Right renal pelvis (tissue), 4 donors: ENCODE measurements at regions not wholly inside any gene's neighbourhood (a gene's known extent, or its start where the extent isn't known, plus 50 kb on each side); places are given as distances from the start of the nearest gene placed in this dataset.

Experiments
- DNase-seq, 4 donors: peaks; one replicate each; pipeline ENCODE4 v3.0.0-alpha.2; 2013; ENCODE audit warnings: low read depth in 4 of 4, low spot score in 3 of 4, missing footprints in 1 of 4

DNA sequence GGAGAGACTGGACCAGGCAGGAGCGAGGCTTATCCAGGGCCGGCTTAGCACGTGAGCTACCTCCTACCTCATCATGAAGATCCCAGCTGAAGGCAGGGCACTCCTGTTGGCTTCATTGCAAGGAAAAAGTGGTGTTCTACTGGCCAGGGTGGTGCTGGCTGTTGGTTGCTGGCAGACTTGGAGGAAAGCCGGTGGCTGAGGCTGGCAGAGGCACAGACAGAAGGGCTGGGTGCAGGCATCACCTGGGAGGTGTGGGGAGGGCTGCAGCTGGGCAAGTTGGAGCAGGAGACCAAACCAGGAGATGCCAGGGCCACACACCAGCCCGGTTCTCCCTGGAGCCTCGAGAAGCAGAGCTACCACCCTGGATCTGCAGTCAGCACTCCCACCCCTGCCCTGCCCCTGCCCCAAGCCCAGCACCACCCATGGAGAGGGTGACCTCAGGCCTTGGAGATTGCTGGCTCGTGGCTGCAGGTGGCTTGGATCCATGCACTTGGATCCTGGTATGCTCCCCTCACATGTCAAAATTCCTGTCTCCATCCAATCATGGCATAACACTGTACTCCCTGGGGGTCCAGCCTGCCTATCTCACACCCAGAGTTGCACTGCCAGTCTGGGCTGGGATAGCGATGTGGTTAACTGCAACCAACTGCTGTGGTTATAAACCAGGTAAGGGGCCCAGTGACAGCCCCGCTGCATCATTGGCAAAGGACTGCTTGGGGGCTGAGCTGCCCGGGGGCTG, 49.7 kb downstream of the GLI2 start:
- DNase-seq = no peak

DNA sequence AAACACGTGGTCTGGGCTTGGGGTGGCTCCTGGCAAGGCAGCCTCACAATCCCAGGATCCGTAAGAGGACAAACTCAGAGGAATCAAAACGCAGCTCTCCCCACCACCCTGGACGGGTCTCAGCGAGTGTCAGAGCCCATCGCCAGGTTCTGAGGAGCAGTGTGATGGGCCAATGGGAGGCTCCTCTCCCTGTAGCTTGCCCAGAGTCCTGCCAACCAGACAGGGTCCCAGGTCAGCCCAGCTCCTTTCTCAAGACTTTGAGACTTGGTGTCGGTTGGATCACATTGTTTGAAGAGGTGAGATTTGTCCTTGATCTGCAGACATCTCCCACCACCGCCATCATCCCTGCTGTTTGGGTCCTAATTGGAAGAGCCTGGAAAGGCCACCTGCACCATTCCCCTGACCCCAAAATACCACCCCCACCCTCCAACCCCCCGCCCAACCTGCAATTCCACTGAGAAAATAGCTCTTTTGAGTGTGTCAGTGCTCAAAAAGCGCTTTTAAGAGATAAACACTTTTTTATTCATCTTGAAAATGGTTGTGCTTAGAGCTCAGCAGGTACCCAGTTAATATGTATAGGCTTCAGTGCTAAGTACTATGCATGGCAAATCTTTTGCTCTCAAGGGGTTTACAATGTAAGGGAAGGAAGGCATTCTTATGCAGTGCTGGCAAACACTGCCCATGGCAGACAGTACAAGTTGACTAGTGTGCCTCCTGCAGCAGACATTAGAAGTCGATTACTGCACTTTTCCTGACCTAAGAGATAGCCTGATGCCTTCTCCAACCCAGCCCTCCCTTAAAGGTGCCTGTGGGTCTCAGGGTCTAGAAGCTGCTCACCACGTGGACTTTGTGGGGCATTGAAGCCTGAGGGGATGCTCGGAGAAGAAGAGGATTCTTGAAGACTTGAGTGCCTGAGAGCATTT, 50.6 kb downstream of the GLI2 start:
- DNase-seq = no peak

DNA sequence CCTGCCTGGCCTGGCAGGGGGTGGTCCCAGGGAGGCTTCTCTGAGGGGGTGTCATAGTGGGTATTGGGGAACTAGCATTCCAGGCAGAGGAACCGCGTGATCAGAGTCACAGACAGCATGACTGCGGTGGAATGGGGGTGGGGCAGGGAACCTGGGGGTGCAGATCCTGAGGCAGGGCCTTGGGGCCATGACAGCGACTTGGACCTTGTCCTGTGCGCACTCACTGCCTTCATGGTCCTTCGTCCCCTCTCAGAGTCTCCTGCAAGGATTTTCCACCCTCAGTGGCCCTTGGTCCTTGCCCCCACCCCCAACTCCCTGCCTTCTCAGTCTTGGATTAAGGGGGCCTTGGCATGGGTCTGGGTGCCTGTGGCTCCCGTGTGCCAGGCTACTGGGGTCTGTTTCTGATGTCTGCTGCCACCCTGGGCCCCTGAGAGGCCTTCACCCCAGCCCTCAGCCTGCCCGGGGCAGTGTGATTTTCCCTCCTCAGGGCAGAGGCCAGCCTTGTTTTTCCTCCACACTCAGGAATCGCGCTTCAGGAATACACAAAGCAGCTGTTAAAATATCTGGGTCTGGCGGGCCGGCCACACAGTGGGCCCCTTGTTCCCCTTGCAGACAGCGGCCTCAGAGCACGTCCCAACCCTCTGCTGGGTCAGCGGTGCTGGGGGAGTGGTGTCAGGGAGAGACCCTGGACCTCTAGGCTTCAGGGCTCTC, 51.6 kb downstream of the GLI2 start:
- no peak for DNase-seq

DNA sequence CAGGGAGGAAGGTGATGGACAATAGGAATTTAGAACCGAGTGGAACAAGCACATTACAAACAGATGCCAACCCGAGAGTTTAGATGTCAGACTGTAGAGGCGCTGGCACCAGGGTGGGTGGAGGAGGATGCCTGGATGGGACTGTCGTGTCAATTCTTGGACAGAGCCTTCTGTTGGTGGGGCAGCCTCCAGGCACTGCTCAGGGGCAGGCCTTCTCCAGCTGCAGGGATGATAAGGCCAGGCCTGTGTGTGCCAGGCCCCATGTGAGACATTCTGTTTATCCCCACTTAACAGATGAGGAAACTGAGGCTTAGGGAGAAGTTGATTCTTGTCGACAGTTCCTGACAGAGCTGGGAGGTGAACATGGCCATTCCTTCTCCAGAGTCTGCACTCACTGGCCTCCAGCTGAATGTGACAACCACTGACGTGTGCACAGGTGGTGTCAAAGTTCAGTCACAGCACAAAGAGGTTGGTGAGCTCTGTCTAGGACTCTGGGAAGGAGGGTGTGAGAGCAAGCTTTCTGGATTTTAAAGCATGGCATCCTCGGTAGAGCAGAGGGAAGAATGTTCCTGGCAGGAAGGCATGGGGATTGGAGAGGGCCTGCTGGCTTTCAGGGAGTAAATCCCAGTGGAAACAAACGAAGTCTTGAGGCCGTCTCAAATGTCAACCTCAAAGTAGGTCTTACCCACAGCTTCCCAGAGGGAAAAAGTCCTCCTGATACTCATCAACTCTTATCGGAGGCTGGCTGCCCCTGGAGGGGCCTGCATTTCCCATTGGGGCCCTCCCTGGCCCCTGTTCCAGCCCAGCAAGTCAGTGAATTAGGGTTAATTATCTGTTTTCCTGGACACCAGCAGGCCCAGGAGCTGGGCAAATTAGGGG, 52.4 kb downstream of the GLI2 start:
- no peak for DNase-seq

DNA sequence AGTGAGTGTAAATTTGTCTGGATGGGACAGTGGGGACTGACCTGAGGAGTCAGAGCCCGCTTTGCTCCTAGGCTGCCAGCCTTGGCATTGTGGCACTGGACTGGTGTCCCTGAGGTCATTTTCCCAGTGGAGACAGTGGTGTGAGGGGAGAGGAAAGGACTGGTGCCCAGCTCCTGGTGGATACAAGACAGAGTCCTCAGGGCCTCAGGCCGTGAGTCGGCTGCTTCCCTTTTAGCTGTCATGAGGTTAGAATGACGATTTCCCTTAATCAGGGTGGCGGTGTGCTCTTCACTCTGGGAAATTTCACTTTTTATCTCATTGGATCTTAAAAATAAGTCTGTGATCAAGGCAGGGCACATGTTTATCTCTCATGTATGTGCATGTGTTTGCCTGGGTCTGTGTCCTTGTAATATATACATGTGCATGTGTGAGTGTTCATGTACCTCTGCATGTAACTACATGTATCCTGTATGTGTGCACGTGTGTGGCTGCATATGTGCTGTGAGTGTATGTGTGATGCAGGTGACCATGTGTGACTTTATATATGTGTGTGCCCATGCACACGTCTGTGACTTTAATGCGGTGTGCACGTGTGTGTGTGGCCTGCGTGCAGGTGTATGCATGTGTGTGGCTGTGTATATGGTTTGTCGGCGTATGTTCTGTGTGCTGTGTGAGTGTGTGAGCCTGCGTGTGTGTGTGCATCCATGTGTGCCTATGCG, 55.7 kb downstream of the GLI2 start:
- no peak for DNase-seq

DNA sequence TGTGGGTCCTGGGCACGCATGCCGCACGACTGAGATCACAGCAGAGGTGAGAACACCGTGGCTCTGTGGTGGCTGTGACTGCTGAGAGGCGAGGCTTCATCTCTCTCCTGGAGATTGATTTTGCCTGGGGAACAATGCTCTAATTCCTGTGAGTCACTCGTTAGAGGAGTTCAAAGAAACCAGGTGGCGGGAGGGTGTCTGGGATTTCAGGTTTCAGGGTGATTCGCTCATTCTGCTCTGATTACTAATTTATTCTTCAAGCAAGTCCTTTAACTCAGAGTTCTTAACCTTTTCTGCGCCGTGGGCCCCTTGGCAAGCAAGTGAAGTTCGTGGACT, 56.3 kb downstream of the GLI2 start:
- DNase-seq = no peak

DNA sequence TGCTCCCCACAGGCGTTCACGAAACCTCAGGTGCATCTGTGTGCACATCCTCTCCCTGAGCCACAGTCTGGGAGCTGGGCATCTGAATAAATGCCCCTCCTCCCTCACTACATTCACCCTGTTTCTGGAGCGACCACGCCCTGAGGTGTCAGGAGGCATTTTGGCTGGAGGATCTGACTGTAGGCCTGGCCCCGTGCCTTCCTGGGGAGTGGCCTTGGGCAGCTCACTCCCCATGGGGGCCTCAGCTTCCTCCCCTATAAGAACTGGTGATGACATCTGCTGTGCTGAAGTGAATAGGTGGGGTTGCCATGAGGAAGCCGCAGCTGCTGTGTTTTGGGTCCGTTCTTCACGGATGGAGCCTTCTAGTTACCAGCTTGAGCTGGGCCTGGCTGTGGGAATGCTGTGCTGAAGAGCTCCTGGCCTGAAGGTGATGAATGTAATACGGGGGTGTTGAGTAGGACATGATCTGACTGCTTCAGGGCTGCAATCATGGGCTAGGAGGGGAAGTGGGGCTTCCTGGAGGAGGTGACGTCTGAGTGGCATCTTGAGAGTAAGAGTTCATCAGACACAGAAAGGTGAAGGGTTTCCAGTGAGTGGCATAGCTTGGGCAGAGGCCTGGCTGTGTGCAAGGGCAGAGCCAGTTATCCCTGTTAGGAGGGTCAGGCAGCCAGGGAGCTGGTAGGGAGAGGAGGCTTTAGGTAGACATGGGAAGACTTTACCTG, 58.2 kb downstream of the GLI2 start:
- DNase-seq = no peak

DNA sequence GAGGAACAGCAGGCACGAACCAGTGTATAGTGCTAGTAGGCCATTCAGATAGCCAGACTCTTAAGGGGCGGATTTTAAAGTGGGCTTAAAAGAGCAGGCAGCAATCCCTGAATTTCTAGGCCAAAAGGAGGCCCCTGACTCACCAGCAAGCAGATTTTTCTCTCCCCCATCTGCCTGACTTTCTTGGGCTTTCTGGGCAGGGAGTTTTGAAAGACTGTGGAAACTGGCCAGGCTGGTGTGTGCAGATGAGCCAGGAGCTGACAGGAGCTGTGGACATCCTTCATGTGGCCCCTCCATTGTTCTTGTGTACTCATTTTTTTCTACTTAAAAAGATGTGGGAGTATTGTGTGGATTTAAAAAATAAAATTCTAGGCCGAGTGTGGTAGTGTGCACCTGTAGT, 59.0 kb downstream of the GLI2 start:
- DNase-seq = no peak

DNA sequence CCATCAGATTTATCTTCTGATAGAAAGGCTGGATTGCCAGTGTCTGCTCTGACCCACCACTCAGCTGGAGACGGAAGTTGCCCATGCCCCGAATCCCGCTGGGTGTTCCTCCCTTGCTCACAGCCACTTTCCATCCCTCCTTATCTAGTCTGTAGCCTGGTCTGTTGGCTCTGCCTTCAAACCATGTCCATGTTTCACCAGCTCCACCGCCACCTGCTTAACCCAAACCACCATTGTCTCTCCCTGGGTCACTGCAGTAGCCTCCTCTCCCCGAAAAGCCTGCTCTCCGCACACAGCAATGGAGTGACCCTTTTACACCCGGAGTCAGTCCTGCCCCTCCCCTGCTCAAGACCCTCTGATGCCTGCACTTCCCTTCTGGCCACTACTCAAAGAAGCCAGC, 60.4 kb downstream of the GLI2 start:
- no peak for DNase-seq

DNA sequence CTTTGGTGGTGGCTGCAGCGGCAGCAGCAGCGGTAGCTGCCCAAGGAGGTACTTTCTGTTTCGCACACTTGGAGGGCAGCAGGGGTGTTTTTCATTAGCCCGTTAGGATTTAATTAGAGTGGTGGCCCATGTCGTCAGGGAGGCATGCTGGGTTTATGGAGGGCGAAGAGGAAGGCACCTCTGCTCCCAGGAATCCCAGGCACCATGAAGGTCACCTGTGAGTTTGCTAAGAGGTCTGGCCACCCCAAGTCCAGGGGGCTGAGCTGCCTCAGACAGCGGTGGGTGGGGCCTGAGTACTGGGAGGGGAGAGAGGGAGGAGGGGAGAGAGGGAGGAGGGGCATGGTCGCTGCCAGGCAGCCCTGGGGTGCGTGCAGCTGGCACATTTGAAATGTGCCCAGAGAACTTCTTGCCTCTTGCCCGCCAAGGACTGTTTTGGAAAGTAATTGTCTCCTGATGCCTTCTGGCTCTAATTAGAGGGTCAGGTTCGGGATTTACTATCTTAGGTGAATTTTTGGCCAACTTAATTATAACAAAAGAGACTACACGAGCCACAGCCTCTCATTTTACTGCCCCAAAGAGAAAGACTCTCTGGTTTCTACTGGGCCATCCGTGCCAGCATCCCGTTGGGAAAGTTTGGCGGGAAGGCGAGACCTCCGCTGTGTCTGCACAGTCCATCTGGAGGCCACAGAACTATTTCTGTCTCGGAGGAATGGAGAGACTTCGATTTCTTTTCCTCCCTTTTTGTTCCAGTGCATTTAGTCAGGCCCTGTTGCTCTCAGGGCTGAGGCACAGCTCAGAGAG, 62.0 kb downstream of the GLI2 start:
- no peak for DNase-seq

DNA sequence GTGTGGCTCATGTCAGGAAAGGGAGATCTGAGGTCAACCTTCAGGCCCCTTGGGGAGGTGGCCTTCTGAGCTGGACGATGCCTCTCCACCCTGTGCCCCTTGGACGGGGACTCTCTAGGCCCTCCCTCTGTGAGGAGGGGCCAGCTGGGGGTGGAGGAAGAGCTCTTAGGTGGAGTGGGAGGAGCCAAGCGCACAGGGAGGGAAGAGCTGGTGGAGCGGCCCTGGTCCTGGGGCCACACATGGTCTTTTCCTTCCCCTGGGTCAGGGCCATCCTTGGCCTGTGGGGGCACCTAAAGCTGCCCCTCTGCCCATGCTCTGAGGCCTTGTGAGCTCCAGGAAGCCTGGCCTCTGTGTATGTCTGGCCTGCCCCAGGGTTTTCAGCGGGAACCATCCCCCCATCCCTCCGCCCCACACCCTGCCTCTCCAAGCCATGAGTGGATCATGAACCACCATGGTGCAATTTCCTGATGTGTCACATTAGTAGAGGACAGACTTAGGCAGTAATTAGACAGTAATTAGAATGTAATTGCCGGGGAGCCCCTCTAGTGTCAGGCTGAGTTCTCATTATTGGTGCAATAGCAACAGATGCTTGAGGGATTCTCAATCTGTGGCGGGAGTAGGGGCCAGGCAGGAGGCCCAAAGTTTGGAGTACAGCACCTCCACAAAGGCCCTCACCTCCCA, 63.0 kb downstream of the GLI2 start:
- no peak for DNase-seq

DNA sequence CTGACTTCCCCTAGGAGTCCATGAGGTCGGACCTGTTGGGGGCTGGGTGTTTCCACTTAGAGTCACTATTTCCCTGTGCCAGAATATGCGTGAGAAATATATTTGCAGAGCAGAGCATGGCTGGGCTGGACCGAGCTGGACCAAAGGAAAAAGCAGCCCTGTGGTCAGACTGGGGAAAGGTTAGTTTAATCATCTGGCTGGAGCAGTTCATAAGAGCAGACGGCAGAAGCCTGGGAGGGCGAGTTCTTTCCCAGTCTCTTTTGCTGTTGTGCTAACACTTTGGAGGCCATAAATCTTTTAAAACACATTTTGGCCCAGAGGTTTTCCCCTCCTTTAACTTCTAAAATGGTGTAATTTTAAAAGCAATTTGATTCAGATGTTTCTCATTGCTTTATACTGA, 66.5 kb downstream of the GLI2 start:
- DNase-seq = no peak

DNA sequence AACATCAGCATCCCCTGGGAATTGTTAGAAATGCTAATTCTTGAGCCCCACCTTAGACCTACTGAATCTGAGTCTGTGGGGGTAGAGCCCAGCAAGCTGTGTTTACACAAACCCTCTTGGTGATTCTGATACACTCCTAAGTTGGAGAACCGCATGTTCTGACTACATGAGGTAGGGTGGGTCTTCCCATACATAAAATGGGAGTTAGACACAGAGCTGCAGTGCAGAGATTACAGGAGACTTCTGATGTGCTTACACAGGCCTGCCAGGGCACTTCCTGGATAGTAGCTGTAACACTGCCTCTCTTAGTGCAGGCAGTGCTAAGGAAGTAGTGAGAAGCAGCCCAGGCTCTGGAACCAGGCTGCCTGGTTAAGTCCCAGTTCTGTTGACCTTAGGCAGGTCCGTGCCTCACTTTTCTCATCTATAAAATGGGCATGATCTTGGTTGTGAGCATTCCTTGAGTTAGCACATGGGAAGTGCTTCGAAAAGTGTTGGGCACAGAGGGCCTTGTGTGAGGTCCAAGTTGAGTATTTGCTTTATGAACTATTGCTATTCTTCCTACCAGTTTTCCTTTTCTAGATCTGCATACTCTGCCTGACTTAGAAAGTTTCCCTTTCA, 67.3 kb downstream of the GLI2 start:
- DNase-seq = no peak

DNA sequence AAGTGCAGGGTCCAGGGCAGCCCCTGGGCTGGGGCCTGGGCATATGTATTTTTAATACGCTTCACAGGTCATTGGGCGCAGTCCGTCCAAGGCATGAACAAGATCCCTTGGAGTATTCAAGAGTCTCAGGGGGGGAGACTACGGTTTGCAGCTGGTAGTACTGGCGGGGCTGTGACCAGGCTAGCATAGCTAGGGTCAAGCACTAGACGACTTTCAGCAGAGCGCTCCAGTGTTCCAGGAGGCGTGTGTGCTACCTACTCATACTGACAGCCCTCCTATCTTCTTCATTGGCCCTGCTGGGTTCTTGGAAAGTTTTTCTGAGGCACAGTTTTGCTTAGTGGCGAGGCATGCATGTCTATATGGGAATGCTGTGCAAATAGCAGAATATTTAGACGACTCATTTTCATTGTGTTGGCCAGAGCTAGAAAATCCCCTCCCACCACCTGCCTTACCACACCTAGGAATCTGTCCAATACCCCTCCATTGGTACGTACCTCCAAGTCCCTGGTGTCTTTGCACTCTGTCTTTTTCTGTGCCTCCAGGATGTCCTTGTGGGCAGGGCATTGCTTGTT, 68.2 kb downstream of the GLI2 start:
- DNase-seq = no peak

DNA sequence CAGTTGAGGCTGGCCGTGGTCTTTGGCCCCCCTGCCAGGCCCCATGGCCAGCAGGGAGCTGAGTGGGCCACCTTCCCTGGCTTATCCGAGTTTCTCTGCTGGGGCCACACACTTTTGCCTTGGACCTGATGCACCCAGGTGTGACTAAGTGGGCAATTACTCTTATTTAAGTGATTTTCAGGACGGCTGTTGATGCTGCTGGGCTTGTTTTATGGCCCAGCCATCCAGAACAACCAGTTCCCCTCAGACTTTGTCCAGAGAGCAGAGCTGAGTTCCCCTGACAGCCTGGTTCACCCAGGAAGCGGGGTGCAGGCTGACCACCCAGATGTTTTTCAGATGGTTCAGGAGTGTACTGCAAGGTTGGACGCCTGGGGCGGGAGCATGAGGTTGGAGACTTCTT, 68.8 kb downstream of the GLI2 start:
- DNase-seq = peak in 1 of 4 donors; percentile 31

DNA sequence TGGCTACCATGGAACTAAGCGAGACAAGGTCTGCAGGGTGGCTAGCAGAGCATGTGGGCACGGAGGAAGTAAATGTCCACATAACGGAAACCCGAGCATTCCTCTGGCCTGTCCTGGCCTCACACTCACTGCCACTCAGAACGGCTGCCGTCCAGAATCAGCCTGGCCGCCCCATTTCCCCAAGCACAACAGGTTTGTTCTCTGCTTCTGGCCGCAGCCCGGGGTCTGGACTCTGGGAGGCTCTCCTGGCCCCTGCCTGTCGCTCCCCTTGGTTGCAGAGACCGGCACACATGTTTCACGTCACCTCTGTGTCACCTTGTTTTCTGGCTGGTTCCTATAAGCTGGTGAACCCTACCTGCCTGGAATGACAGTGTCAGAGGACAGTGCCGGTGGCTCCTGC, 69.3 kb downstream of the GLI2 start:
- no peak for DNase-seq

DNA sequence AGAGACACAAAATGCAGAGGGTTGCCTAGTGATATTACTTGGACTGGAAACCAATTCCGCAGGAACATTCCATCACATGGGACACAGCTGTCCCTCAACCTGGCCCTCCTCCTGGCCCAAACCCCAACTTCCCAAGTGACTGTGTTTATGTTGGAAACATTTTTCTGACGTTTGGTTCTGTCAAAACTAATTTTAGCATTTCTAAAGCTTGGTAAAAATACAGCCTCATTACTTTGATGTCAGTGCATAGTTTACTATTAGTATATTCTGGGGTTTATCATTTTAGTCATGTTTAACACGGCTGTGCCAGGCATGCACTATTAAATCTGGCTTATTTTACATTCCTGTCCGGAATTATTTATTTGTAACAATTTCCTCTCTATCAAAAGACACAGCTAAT, 69.9 kb downstream of the GLI2 start:
- DNase-seq = peak in 1 of 4 donors; percentile 37
